SK-N-MC (cell line): ENCODE measurements at regions not wholly inside any gene's neighbourhood (a gene's known extent, or its start where the extent isn't known, plus 50 kb on each side); places are given as distances from the start of the nearest gene placed in this dataset.

Experiments
- DNase-seq: peaks from one replicate; pipeline ENCODE4 v3.0.0-alpha.2; 2011; ENCODE audit warnings: low read depth, low spot score
- H3K27ac ChIP-seq: fragments of 200-600 bp; sonication (generic); 2 replicates; pipeline ENCODE4 v1.5.1; 2016; ENCODE audit warnings: mixed run types
- H3K36me3 ChIP-seq: fragments of 200-600 bp; sonication (generic); 2 replicates; pipeline ENCODE4 v1.6.1; 2017; ENCODE audit warnings: antibody characterized with exemption, low read length, mixed read lengths; ENCODE audit not compliant: insufficient read depth
- H3K4me3 ChIP-seq: fragments of 200-600 bp; sonication (generic); 2 replicates; pipeline ENCODE4 v1.5.1; 2016
- H3K9ac ChIP-seq: fragments of 200-600 bp; sonication (generic); 2 replicates; pipeline ENCODE4 v1.8.0; 2017; ENCODE audit warnings: mixed run types, mixed read lengths; ENCODE audit not compliant: insufficient read length
- H3K9me3 ChIP-seq: fragments of 200-600 bp; sonication (generic); 2 replicates; pipeline ENCODE4 v1.6.1; 2017; ENCODE audit warnings: low read depth, mild to moderate bottlenecking, antibody characterized with exemption, low read length, moderate library complexity, mixed read lengths
- EZH2 ChIP-seq: fragments of 200-600 bp; sonication (generic); IDR thresholded peaks from one replicate; pipeline ENCODE4 v1.6.1; 2017; ENCODE audit warnings: antibody characterized with exemption
- FOXP2 ChIP-seq: optimal IDR thresholded peaks from 2 replicates; pipeline ENCODE3; 2011; ENCODE audit warnings: mild to moderate bottlenecking, moderate library complexity; ENCODE audit not compliant: insufficient read depth; ENCODE audit errors: extremely low read length, control extremely low read depth
- POLR2AphosphoS5 ChIP-seq: IDR thresholded peaks from 2 replicates; pipeline ENCODE4 v1.6.1; 2012; ENCODE audit warnings: mild to moderate bottlenecking, low read depth, low read length, borderline replicate concordance

DNA sequence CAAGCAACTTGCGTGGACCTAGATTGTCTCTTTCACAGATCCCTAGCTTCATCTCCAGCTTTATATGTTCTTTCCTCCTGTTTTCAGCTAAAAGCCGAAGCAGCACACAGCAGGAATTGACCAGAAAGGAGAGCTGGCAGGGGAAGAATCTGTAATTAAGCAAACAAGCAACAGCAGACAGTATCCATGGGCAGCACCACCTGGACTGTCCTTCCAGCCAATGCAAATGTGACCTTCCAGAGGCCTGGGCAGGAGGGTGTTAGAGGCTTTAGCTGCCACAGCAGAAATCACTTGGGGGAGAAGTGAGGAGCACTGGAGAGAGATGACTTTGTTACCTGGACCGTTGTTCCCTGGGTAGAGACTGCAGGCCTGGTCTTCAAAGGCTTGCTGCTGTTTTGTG is 427.6 kb upstream of the GOT2 start:
- no peaks in the 10 kb centered on the region for H3K36me3 ChIP-seq
- no peaks in the 10 kb centered on the region for H3K9me3 ChIP-seq
- H3K27ac ChIP-seq, result no peak overlapping the region
- H3K4me3 ChIP-seq, result no peak overlapping the region
- no peak for TF ChIP-seq FOXP2
- TF ChIP-seq EZH2, result no peak
- no peak for TF ChIP-seq POLR2AphosphoS5
- H3K9ac ChIP-seq, result no peak overlapping the region
- DNase-seq, result no peak

GRCh38 chr16:59154295-59154694 is 420.2 kb upstream of the GOT2 start:
- Histone ChIP-seq H3K27ac (no peak overlapping the region), H3K4me3 (no peak overlapping the region), H3K9me3 (no peaks in the 10 kb centered on the region), H3K9ac (no peak overlapping the region), H3K36me3 (no peaks in the 10 kb centered on the region)
- no peak for DNase-seq
- no peak for TF ChIP-seq EZH2
- no peak for TF ChIP-seq POLR2AphosphoS5
- no peak for TF ChIP-seq FOXP2

DNA sequence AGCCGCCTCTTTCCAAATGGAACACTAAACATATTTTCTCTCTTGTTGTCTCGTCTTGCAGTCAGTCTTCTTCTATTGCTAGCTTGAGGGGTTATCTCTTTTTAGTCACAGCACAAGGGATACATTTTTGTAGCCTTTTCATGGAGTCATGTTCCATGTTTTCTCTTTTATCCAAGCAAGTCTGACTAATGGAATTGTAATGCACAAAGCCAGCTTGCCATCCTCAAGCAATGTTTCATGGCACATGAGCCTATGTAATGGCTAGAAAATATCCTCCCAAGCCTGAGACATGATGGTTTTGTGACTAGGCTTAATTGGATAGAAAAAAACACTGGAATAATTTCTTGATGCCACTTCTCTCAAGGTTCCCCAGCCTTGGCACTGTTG is 414.6 kb upstream of the GOT2 start:
- Histone ChIP-seq H3K36me3 (no peaks in the 10 kb centered on the region), H3K27ac (no peak overlapping the region), H3K9me3 (no peaks in the 10 kb centered on the region), H3K4me3 (no peak overlapping the region), H3K9ac (no peak overlapping the region)
- no peak for DNase-seq
- no peak for TF ChIP-seq POLR2AphosphoS5
- no peak for TF ChIP-seq EZH2

DNA sequence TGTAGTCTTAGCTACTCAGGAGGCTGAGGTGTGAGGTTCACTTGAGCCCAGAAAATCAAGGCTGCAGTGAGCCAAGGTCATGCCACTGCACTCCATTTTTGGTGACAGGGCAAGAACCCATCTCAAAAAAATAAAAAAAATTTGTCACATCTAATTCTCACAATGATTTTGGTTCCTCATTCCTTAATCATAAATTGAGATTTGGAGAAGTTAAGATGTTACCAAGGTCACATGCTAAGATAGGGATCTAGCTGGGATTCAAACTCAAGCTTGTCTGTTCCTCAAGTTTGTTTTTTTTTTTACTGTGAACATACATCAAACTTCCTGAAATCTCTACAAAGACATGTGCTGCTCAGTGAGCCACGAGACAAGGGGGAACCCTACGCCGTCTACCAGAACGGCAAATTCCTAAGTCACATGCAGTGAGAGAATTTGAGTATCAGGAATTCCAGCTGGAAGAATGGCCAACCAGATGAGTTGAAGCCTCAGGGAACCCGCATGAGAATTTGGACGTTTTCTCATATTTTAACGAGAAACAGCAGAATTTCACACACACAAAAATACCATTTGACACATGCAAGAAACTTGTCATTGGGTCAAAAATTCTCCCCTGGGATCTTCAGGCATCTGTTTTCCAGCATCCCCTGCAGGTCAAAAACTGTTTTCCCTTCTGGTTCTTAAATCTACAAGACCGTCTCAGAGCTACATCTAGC is 414.1 kb upstream of the GOT2 start:
- Histone ChIP-seq H3K36me3 (no peaks in the 10 kb centered on the region), H3K4me3 (no peak overlapping the region), H3K9me3 (no peaks in the 10 kb centered on the region), H3K27ac (no peak overlapping the region), H3K9ac (no peak overlapping the region)
- TF ChIP-seq EZH2 (no peak), POLR2AphosphoS5 (no peak), FOXP2 (no peak)
- DNase-seq, result no peak

- Histone ChIP-seq H3K9me3 (no peaks in the 10 kb centered on the region), H3K36me3 (no peaks in the 10 kb centered on the region), H3K27ac (no peak overlapping the region), H3K4me3 (no peak overlapping the region), H3K9ac (no peak overlapping the region)
- DNase-seq, result no peak
- no peak for TF ChIP-seq POLR2AphosphoS5
- no peak for TF ChIP-seq FOXP2
- TF ChIP-seq EZH2, result no peak
Observed at GRCh38 chr16:59146140-59146539, 412.0 kb upstream of the GOT2 start.

- H3K4me3 ChIP-seq, result no peak overlapping the region
- no peak overlapping the region for H3K9ac ChIP-seq
- no peak for DNase-seq
- no peak for TF ChIP-seq EZH2
- no peak for TF ChIP-seq FOXP2
- no peak for TF ChIP-seq POLR2AphosphoS5
- H3K36me3 ChIP-seq, result no peaks in the 10 kb centered on the region
- H3K27ac ChIP-seq, result no peak overlapping the region
- H3K9me3 ChIP-seq, result no peaks in the 10 kb centered on the region
Observed at GRCh38 chr16:59144841-59145240, 410.7 kb upstream of the GOT2 start.

GRCh38 chr16:59144326-59144725 is 410.2 kb upstream of the GOT2 start:
- Histone ChIP-seq H3K9me3 (no peaks in the 10 kb centered on the region), H3K27ac (no peak overlapping the region), H3K36me3 (no peaks in the 10 kb centered on the region), H3K4me3 (no peak overlapping the region), H3K9ac (no peak overlapping the region)
- DNase-seq, result no peak
- TF ChIP-seq EZH2 (no peak), FOXP2 (no peak), POLR2AphosphoS5 (no peak)

- H3K27ac ChIP-seq, result no peak overlapping the region
- H3K4me3 ChIP-seq, result no peak overlapping the region
- H3K36me3 ChIP-seq, result no peaks in the 10 kb centered on the region
- H3K9me3 ChIP-seq, result no peaks in the 10 kb centered on the region
- TF ChIP-seq POLR2AphosphoS5 (no peak), FOXP2 (no peak)
- no peak for DNase-seq
- no peak overlapping the region for H3K9ac ChIP-seq
Observed at GRCh38 chr16:59126486-59126885, 392.4 kb upstream of the GOT2 start.

GRCh38 chr16:59124056-59124455 is 389.9 kb upstream of the GOT2 start:
- TF ChIP-seq FOXP2 (no peak), EZH2 (no peak), POLR2AphosphoS5 (no peak)
- Histone ChIP-seq H3K4me3 (no peak overlapping the region), H3K9me3 (no peaks in the 10 kb centered on the region), H3K9ac (no peak overlapping the region), H3K36me3 (no peaks in the 10 kb centered on the region), H3K27ac (no peak overlapping the region)
- no peak for DNase-seq
